DOHH2 (cell line): ENCODE measurements at regions not wholly inside any gene's neighbourhood (a gene's known extent, or its start where the extent isn't known, plus 50 kb on each side); places are given as distances from the start of the nearest gene placed in this dataset.

Experiments used
- EZH2phosphoT487 ChIP-seq: fragments of 200-600 bp; sonication (generic); IDR thresholded peaks from 2 replicates; pipeline ENCODE4 v1.6.1; 2017; ENCODE audit warnings: borderline replicate concordance, mild to moderate bottlenecking, antibody characterized with exemption, low read length, moderate library complexity, mixed read lengths
- TF ChIP-seq, protein P1 (sequence below): fragments of 200-600 bp; sonication (generic); IDR thresholded peaks from one replicate; pipeline ENCODE4 v1.5.1; 2014; ENCODE audit warnings: antibody characterized with exemption, mild to moderate bottlenecking, low read depth, low read length; ENCODE audit not compliant: poor library complexity, severe bottlenecking

DNA sequence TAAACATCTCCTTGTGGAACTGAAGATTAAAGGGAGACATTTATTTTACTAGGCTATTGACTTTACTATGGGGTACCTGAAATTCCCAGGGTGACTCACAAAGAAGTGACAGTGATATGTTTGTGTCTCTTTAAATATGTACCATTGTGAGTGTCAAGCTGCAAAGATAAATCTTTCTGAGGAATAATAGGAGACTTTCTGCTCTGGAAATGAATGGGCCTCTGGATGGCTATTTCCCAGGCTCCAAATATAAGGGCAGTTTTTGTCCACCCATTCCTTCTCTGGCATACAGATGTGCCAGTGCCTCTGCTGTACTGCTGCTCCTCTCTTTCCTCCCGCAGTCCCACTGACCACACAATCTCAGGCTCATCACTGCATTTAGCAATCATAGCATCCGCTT, 586.4 kb upstream of the CNTNAP5 start:
- TF ChIP-seq, protein P1, sequence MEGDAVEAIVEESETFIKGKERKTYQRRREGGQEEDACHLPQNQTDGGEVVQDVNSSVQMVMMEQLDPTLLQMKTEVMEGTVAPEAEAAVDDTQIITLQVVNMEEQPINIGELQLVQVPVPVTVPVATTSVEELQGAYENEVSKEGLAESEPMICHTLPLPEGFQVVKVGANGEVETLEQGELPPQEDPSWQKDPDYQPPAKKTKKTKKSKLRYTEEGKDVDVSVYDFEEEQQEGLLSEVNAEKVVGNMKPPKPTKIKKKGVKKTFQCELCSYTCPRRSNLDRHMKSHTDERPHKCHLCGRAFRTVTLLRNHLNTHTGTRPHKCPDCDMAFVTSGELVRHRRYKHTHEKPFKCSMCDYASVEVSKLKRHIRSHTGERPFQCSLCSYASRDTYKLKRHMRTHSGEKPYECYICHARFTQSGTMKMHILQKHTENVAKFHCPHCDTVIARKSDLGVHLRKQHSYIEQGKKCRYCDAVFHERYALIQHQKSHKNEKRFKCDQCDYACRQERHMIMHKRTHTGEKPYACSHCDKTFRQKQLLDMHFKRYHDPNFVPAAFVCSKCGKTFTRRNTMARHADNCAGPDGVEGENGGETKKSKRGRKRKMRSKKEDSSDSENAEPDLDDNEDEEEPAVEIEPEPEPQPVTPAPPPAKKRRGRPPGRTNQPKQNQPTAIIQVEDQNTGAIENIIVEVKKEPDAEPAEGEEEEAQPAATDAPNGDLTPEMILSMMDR: no peak
- TF ChIP-seq EZH2phosphoT487: no peak
